Suppressor macrophage (primary cell): ENCODE measurements at regions not wholly inside any gene's neighbourhood (a gene's known extent, or its start where the extent isn't known, plus 50 kb on each side); places are given as distances from the start of the nearest gene placed in this dataset.
"Not testable (repeated sequence)": the region's sequence is repeated elsewhere in the genome, so short reads cannot be mapped to it uniquely, and the experiment has no call there.

ENCODE experiments used
- DNase-seq, 4 experiments: peaks; one replicate each; pipeline ENCODE4 v3.0.0-alpha.2; 2020 to 2022

DNA sequence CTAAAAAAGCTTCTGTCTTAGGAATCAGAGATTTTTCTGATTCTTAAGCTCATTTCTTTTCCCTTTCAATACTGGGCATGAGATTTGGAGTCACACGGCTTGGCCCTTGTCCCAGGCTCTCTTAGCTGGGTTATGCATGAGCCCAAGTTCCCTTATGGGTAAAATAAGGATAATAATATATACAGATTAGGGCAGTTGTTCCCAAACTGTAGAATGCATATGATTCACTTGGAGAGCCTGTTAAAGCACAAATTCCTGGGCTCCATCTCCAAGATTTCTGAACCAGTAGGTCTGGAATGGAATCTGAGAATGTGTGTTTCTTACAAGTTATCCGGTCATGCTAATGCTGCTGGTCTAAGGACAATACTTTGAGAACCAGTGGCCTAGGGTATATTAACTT is 154.0 kb downstream of the REEP3 start:
- DNase-seq: peak in 1 of 4 experiments; percentile 13

DNA sequence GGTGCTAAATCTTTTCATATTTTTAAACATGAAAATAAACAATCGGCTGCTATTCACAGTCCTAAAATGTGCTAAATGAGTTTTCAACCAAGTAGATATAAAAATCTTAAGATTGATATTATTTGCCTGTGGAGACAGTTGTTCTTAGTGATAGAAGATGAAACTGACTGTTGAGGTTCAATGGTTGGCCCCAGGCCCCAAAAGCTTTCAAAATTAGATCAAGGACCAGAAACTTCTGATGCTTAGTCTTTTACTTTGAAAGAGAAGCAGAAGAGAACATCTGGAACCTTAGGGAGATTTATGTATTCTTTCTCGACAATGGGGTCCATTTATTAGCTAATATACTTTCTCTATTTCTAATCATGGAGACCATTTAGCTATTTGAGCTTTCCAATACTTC is 155.8 kb downstream of the REEP3 start:
- DNase-seq: no peak

DNA sequence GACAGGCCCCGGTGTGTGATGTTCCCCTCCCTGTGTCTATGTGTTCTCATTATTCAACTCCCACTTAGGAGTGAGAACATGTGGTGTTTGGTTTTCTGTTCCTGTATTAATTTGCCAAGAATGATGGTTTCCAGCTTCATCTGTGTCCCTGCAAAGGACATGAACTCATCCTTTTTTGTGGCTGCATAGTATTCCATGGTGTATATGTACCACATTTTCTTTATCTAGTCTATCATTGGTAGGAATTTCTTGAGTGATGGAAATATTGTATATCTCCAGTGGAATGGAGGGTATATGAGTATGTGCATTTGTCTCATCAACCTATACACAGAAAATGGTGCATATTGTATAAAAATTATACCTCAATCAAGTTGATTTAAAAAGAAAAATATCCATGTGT is 159.3 kb downstream of the REEP3 start:
- DNase-seq: not testable (repeated sequence)

DNA sequence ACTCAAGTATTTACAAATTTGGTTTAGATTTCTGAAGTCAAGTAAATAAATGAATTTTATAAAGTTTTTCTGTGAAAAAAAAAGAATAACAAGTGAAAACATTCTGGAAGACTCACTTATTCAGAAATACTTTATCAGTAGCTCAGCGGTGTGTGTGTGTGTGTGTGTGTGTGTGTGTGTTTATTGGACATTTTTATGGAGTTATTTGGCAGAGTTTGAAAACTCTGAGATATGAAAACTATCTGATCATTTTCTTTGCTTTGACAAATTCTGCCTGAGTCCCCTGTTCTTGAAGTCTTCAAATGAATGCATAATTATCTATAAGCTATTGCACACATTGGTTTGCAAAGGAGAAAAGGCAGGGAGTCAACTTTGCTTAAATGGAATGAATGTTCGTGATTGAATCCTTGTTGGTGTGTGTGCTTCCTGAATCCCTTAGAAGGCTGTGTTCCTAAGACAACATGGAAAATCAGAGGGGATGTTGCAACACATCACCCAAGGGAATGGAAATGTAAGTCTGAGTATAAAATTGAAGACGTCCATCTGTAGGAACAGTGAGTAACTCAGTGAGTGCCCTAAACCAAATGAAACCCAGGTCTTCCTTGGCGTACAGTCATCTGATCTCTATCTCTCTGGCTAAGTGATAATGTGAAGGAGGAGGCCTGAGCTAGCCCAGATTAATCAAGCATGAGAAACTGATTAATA is 160.9 kb downstream of the REEP3 start:
- no peak for DNase-seq

DNA sequence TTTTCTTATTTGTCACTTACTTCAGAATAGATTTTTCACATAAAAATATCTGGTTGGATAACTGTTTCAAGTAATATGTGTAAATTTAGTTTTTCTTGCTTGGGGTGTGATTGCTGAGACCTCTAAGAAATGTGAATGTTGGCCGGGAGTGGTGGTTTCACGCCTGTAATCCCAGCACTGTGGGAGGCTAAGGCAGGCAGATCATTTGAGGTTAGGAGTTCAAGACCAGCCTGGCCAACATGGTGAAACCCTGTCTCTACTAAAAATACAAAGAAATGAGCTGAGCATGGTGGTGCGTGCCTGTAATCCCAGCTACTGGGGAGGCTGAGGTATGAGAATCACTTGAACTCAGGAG is 161.5 kb downstream of the REEP3 start:
- not testable (repeated sequence) for DNase-seq

DNA sequence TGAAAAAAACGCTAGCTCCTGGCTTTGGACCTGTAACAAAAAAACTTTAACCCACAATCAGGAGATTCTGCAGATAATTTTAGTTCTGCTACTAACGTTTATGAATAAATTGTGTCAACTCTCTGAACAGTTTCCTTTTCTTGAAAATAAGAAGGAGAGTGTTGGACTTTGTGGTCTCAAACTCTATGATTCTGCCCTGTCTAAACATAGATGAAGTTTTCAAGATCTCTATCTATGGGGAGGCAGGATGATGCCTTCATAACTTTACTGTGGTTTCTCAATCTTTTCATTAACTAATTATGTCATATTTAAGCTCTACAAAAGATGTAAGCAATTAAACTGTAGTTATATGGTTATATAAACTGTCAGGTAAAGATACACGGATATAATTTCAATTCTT is 162.0 kb downstream of the REEP3 start:
- DNase-seq: no peak

DNA sequence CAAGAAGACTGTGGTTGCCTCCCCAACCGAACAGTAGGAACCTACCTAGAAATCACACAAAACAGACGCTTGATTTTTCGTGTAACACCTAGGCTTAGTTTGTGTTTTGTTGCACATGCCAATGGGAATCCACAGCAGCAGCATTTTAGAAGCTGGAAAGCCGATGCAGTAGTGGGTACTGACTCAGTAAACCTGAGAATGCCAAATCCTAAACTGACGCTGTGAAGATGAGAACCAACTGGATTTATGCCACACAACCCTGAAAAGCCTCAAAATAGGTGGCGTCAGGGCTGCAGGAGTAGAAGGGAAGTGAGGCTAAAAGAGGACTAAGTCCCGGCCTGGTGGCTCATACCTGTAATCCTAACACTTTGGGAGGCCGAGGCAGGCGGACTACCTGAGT is 162.5 kb downstream of the REEP3 start:
- no peak for DNase-seq

DNA sequence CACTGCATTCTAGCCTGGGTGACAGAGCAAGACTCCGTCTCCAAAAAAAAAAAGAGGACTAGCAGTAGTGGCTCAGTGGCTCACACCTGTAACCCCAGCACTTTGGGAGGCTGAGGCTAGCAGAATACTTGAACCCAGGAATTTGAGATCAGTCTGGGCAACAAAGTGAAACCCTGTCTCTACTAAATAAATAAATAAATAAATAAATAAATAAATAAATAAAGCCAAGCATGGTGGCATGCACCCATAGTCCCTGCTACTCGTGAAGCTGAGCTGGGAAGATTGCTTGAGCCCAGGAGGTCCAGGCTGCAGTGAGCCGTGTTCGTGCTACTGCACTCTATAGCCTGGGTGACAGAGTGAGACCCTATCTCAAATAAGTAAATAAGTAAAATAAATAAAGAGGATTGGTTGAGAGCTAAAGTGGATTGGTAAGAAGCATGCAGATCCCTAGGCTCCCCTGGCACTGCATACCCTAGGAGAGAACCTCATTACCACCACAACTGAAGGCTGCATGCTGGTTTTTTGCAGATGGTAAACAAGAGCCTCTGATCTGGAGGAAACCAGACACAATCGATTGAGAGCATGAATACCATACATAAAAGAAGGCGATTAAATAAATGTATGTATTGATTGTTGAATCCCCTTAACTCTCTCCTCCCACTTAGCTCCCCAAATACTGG is 163.2 kb downstream of the REEP3 start:
- DNase-seq: no peak

DNA sequence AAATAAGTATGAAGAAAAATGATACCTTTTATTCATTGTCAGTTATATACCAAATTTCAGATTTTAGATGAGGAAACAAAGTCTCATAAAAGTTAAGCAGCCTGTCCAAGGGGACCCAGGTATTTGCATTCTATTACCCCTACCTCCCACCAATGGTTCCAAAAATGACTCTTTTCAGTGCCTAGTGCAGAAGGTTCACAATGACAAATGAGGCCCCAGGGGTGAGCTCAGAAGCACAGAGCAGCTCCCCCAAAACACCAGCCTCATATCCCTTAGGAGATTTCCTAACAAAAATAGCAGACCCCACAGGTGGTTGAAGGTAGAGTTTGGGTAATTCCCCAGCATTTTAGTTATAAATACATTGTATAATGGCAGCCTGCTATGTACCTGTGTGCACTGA is 168.6 kb downstream of the REEP3 start:
- DNase-seq: no peak

DNA sequence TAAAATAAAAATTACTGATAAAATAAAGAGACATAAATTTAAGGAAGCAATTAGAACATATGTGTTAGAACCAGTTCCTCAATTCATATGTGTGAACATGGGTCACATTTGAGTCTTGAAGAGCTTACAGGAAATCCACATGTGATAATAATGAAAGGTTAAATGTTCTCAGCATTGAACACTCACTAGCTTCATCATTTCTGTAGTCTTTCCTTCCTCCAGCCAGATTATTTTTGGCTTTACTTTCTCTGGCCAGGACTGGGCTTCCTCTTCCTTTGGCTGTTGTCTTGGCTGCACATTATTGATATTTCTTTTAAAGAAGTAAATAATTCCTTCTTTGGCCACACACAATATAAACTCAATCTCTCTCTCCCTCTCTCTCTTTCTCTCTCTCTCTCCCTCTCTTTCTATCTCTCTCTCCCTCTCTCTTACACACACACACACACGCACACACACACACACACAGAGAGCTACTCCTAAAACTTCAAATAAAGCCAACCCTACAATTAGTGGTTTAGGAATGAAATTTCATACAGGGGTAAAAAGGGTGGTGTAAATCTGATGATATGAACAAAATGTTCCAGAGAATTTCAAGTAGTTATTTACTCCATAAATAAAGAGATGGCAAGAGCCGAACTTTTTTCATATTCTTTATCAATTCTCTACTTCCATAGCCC is 171.2 kb downstream of the REEP3 start:
- peak; percentile 35 to 79 (median 54) for DNase-seq

DNA sequence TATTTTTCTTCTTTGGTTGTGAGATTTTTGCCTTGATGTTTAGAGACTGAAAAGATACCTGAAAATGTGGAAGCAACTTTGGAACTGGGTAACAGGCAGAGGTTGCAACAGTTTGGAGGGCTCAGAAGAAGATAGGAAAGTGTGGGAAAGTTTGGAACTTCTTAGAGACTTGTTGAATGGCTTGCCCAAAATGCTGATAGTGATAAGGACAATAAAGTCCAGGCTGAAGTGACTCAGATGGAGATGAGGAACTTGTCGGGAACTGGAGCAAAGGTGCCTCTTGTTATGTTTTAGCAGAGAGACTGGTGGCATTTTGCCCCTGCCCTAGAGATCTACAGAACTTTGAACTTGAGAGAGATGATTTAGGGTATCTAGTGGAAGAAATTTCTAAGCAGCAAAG is 171.8 kb downstream of the REEP3 start:
- peak; percentile 21 to 61 (median 40) for DNase-seq

DNA sequence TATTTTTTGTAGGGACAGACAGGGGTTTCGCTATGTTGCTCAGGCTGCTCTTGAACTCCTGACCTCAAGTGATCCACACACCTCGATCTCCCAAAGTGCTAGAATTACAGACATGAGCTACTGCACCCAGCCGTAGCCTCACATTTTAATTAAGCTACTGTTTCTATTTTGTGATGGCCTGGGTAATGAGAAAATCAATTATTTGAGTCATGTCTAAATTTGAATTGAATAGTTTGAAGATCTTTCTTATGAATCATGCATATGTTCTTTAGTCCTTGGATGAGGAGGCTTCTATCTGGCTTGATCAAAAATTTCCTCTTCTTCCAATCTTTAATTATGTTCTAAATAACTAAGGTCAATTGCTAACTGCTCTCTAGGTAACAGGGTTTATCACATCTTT is 175.0 kb downstream of the REEP3 start:
- DNase-seq: no peak

DNA sequence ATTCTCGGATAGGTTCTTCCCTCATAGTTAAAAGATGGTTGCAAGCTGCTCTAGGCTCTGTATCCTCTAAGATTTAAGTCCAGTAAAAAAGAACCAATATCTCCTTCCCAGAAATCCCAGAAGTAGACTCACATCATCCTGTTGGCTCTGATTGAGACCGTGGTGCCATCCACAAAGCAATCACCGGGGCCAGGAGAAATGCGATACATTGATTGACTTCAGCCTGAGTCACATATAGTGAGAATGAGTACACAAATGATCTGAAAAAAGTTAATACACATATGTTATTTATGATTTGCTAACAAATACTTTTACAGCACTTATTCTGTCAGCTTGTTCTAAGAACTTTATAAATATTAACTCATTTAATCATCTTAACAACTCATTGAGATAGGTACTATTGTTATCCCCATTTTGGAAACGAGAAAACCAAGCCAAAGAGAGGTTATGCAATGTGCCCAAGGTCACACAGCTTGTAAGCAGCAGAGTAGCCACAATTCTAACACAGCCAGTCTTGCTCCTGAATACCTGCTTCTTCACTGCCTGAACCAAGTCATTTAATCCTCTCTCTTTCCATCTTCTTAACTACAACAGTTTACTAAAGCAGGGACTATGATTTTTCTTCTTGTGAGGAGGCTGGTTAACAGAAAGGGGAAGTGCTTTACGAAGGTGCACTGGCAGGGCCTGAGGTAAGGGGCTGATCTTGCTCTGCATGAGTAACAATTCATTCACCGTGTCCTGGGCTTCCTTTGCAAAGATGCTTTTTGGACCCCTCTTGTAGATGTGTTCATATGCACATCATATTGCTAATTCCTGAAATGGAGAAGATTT is 177.0 kb downstream of the REEP3 start:
- no peak for DNase-seq

DNA sequence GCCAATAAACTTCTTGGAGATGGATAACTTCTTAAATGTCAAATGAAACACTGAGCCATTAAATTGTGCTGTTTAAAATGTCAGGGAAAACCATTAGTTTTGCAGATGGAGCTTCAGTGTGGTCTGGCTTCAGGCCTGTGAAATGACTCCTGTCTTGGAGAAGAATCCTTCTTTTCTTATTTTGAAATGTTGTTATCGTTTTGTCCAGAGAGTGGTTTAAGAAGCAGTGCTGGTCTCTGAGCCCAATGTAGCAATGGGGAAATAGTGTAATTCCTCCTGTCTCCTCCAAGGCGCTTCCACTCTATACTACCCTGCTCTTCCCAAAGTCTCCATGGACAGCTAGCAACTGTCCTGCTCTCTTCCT is 177.6 kb downstream of the REEP3 start:
- DNase-seq: no peak

DNA sequence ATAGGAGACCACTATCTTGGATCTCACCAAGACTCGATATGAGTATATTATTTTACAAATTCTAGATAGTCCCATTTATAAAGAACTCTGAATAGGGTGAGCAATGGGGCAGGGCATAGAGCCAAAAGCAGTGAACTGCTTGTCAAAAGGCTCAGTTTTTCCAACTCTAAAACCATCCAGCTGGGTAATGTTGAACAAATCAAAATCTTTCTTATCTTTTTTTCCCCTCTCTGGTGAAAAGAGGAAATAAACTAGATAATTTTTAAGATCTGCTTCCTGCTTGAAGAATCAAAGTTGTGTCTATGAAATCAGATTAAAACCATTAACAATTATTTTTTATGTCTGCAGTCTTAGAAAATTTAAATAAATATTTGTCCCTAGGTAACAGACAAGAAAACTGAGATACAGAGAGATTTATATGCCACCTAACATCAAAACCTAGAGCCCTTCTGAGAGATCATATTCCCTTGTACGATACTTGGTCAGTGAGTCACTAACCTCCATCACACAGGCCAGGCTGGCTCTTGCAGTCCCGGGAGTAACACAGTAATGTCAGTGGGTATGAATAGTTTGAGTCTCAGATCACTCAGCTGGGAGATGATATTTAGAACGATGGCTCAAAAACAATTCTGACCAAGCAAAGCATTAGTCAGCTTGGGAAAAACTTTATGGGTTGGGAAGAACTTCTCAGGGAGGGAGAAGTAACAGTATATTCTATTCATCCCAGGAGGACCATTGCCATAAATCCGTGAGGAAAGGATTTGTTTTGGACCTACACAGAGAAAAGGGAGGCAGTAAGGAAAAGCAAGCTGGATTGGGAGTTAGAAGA is 178.8 kb downstream of the REEP3 start:
- DNase-seq: peak in 2 of 4 experiments; percentile 31 to 53

DNA sequence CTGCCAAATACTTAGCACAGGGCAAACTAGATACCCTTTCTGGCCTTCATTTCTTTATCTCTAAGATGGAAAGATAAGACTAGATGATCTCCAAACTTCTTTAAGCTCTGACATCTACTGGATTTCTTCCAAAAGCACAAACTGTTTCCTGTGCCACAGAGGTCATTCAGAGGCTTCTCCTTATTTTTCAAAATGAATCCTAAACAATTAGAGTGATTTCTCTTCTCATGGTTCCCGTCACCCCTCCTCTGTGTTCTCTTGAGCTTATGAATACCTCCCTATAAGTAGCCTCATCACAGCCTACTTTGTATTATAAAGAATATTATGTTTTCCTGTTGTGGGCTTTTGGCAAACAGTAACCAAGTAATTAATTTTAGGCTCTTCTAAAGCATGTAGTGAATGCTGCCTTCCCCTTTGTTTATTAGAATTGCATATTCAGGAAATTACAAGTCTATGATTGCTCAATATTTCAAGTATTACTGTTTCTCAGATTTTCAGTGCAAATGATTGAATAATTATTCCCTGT is 179.5 kb downstream of the REEP3 start:
- DNase-seq: peak in 2 of 4 experiments; percentile 65 to 73

DNA sequence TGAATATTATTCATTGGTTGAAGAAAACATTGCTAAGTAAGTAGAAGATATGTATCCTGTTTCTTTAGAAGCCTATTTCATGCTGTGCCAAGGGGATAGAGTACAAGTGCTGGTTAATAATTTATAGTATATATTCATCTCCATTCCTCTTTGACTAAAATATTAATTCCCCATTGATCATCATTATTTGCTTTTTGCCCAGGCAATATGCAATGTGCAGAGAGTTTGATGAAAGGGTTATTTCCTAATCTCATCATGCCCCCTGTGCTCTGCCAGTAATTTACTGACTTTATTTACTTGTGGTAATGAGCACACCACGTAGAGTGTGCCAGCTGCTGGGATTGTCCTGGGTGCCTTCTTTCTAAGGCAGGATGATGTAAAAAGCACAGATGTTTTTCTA is 180.9 kb downstream of the REEP3 start:
- no peak for DNase-seq

DNA sequence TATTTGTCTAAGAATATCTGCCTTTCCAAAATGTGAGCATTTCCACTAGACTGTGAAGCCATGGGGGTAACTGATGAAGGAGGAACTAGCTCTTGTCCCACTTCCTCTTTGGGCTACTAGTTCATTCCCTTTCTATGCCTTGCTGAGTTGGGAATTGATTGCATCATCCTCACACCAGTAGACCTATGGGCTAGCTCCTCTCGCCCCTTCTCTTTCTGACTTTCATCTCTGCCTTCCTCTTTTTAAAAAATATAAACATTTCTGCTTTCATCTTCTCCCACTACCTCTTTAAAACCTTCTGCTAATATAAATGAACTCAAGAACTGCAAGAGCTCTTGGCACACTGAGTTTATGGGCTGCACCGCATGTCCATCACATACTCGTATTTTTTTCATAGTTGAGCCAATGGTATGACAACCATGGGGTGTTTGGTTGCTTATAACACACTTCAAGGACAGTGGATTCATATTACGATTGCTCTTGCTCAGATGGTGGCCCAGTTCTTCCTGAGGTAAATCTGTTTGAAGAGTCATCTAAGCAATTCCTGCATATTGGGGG is 182.0 kb downstream of the REEP3 start:
- peak; percentile 84 to 98 (median 90) for DNase-seq

DNA sequence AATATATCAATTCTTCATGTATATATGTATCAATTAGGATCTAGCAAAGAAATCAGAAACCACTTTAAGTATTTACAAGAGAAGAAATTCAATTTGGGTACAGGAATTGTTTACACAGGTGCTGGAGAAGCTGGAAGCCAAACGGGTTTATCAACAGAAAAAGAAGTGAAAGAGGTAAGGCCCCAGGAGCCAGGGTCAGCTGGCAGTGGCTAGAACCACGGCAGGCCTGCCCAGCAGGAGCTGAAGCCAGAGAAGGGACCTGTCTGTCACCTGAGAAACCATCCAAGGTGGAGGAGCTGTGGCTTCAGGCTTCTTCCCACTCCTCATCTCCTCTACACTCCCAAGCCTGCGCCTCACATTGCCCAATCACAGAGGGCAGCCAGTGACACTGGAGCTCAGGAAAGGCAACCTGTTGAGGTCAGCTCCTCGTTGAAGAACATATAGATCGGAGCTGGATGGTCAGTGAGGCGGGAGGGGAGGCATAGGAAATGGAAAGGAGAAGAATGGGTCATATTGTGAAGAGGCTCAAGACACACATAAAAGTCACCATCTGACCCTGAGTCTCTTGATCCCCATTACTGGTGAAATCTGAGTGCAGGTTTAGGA is 182.6 kb downstream of the REEP3 start:
- no peak for DNase-seq

DNA sequence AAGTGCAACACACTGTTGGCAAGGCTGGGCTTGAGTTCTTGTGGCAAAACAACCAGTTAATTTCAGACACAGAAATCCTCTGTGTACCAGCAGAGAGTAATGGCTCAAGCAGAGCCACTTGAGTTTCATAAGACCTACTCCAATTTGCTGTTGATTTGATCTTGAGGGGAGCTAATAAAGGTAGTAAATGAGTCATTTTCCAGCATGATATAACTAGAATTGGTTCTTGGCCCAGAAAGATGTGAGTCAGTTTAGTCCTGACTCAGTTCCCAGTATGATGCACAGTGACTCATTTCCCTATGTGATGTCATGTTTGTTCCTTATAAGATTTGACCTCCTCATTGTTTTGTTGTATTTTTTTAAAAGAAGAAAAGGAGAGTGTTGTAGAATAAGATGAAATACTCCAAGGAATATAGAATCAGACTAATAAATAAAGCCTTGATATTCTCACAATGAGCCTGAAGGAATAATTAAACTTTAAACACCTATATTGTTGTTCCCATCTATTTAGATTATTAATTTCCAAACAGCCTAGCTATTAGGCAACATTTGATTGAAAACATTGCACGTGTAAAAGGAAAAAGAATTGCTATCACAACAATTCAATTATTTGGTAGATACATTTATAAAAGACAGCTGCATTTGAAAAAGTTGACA is 186.2 kb downstream of the REEP3 start:
- DNase-seq: peak; percentile 62 to 95 (median 82)

DNA sequence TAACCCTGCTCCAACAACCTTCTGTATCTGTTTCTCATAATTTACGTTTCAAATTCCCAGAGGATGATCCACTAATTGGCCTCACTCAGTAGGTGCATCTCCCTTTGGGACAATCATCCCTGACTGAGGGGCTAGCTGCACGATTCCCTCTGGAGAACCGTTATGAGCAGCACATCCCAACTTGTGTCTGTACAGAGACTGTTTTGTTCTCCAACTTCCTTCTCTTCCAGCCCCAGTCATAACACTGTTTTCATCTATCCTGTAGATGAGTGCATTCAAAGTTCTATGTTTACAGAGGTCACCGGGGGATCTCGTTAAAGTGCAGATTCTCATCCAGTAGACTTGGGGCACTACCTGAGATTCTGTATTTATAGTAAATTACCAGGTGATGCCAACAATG is 187.2 kb downstream of the REEP3 start:
- no peak for DNase-seq
